Activated B cell treated with CpG ODN at 0.5 μM for 24 hours (primary cell): ENCODE measurements at regions not wholly inside any gene's neighbourhood (a gene's known extent, or its start where the extent isn't known, plus 50 kb on each side); places are given as distances from the start of the nearest gene placed in this dataset.

Experiments used
- ATAC-seq: fragments of 200-7000 bp; cut with Tn5 transposase; one replicate; pipeline ENCODE4 v1.10.0; 2021; ENCODE audit warnings: low read depth, mild to moderate bottlenecking, moderate library complexity
- CTCF ChIA-PET: fragments of 350-600 bp; sonication (Branson Sonifier 250); formaldehyde crosslinking; loops from one replicate; lab custom pipeline; 2021; ENCODE audit warnings: antibody characterized with exemption; lab: Charles Lee
- POLR2A ChIA-PET: fragments of 350-600 bp; sonication (Branson Sonifier 250); formaldehyde crosslinking; loops from one replicate; lab custom pipeline; 2021; ENCODE audit warnings: antibody characterized with exemption; lab: Charles Lee
- DNase-seq: peaks from one replicate; pipeline ENCODE4 v3.0.0; 2022
- H3K27ac Mint-ChIP-seq: one replicate; pipeline ENCODE4 v1.8.0; 2020; ENCODE audit warnings: mixed read lengths
- H3K27me3 Mint-ChIP-seq: one replicate; pipeline ENCODE4 v1.8.0; 2021; ENCODE audit warnings: mixed read lengths
- H3K36me3 Mint-ChIP-seq: one replicate; pipeline ENCODE4 v1.8.0; 2021; ENCODE audit warnings: low read depth, mixed read lengths
- H3K4me1 Mint-ChIP-seq: one replicate; pipeline ENCODE4 v1.8.0; 2021; ENCODE audit warnings: mixed read lengths
- H3K4me3 Mint-ChIP-seq: one replicate; pipeline ENCODE4 v1.8.0; 2020; ENCODE audit warnings: mild to moderate bottlenecking, mixed read lengths
- H3K9me3 Mint-ChIP-seq: one replicate; pipeline ENCODE4 v1.8.0; 2020; ENCODE audit warnings: mixed read lengths
- CTCF ChIP-seq: fragments of 200-600 bp; IDR thresholded peaks from one replicate; pipeline ENCODE4 v1.8.0; 2022; ENCODE audit warnings: antibody characterized with exemption, mild to moderate bottlenecking
- intact Hi-C: fragments of 100-400 bp; cut with micrococcal nuclease; formaldehyde crosslinking; loops from one replicate; pipeline ENCODE4 v1.15.1; 2024

- Mint-ChIP-seq H3K27ac (no peak overlapping the region), H3K27me3 (peaks cover 1% of the 10 kb centered on the region), H3K36me3 (no peaks in the 10 kb centered on the region), H3K9me3 (peaks cover 1% of the 10 kb centered on the region), H3K4me1 (no peaks in the 10 kb centered on the region), H3K4me3 (no peak overlapping the region)
- intact Hi-C loops: no loop called here
- no peak for TF ChIP-seq CTCF
- ATAC-seq (no peak), DNase-seq (no peak)
- CTCF ChIA-PET: no interaction called here
- POLR2A ChIA-PET: no interaction called here
Observed at GRCh38 chr7:69219381-69219780, 378.9 kb upstream of the AUTS2 start.

DNA sequence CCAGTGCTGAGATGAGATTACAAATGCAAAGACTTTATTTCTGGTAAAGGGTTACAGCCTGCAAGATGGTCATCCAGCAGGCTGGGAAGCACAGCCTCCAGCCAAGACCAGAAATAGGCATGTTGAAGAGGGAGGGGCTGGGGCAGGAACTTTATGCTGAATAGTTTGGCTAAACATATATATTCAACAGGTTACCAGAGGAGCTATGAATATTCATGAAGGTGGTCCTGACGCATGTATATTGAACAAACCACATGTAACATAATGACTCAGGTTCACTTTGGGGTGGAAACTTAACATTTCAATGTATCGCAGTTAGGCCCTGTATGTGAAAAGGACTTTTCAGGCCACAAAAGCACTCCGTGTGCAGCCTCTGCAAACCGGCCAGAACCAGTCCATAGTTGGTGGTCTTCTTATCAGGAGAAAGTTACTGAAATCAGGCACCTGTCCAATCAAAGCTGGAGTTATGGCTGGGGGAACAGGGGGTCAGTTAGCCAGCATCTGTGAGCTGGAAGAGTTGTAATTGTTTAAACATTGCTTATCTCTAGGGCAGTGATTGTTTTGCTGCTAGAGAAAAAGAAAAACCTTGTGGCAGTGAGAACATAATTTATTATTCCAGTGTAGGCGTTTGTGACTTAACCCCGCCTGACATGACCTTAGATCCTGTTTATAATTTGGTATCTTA is 372.9 kb upstream of the AUTS2 start:
- Mint-ChIP-seq H3K27ac (no peak overlapping the region), H3K4me1 (no peaks in the 10 kb centered on the region), H3K27me3 (peaks cover 7% of the 10 kb centered on the region), H3K4me3 (no peak overlapping the region), H3K36me3 (no peaks in the 10 kb centered on the region), H3K9me3 (peaks cover 8% of the 10 kb centered on the region)
- ChIA-PET POLR2A (no interaction called here), CTCF (no interaction called here)
- no peak for DNase-seq
- intact Hi-C loops: no loop called here
- no peak for TF ChIP-seq CTCF
- ATAC-seq: no peak

DNA sequence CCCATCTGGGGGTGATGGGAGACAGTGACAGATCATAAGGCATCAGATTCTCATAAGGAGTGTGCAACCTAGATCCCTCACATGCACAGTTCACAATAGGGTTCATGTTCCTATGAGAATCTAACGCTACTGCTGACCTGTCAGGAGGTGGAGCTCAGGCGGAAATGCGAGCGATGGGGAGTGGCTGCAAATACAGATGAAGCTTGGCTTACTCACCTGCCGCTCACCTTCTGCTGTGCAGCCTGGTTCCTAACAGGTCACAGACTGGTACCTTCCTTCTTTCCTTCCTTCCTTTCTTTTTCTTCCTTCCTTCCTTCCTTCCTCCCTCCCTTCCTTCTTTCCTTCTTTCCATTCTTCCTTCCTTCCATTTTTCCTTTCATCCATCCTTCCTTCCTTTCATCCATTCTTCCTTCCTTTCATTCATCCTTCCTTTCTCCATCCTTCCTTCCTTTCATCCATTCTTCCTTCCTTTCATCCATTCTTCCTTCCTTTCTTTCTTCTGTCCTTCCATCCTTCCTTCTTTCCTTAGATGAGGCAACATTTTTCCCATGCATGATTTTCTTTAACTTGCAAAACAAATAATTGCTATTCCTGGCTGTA is 370.0 kb upstream of the AUTS2 start:
- H3K4me3 Mint-ChIP-seq: no peak overlapping the region
- intact Hi-C loops: no loop called here
- DNase-seq (no peak), ATAC-seq (no peak)
- TF ChIP-seq CTCF: no peak
- peaks cover 5% of the 10 kb centered on the region for H3K27me3 Mint-ChIP-seq
- H3K9me3 Mint-ChIP-seq: peaks cover 8% of the 10 kb centered on the region
- H3K36me3 Mint-ChIP-seq: no peaks in the 10 kb centered on the region
- no peaks in the 10 kb centered on the region for H3K4me1 Mint-ChIP-seq
- ChIA-PET POLR2A (no interaction called here), CTCF (no interaction called here)
- no peak overlapping the region for H3K27ac Mint-ChIP-seq

GRCh38 chr7:69232445-69233376 is 365.6 kb upstream of the AUTS2 start:
- ChIA-PET POLR2A (no interaction called here), CTCF (interaction anchor here (0.5 kb wide), 1 partner anchor 1166 kb away, joined by 3 read pairs; no protein-coding TSS in a partner anchor)
- TF ChIP-seq CTCF: no peak

DNA sequence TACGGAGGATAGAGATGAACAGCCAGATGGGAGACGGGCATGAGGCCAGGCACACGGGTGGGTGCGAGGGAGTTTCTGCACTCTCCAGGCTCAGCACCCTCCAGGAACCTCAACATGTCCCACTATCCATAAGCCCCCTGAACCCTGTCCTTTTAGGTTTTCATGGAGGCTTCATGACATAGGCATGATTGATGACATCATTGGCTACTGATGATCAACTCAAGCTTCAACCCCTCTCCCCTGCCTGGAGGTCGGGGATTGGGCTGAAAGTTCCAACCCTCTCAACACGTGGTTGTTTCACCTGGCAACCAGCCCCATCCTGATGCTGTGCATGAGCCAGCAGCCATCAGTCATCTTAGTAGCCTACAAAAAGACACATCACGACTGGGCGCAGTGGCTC is 360.7 kb upstream of the AUTS2 start:
- no peak for TF ChIP-seq CTCF
- DNase-seq: no peak
- ChIA-PET CTCF (no interaction called here), POLR2A (no interaction called here)
- no peak overlapping the region for H3K27ac Mint-ChIP-seq
- H3K9me3 Mint-ChIP-seq: no peaks in the 10 kb centered on the region
- no peak for ATAC-seq
- intact Hi-C loops: no loop called here
- no peaks in the 10 kb centered on the region for H3K36me3 Mint-ChIP-seq
- H3K4me1 Mint-ChIP-seq: no peaks in the 10 kb centered on the region
- H3K27me3 Mint-ChIP-seq: peaks cover 4% of the 10 kb centered on the region
- no peak overlapping the region for H3K4me3 Mint-ChIP-seq

More at GRCh38 chr7:69232445-69233376, 365.6 kb upstream of the AUTS2 start:
- no peaks in the 10 kb centered on the region for H3K9me3 Mint-ChIP-seq
- H3K27ac Mint-ChIP-seq: no peak overlapping the region
- intact Hi-C loops: no loop called here
- H3K4me3 Mint-ChIP-seq: no peak overlapping the region
- DNase-seq (no peak), ATAC-seq (no peak)
- H3K27me3 Mint-ChIP-seq: peaks cover 4% of the 10 kb centered on the region
- no peaks in the 10 kb centered on the region for H3K4me1 Mint-ChIP-seq
- H3K36me3 Mint-ChIP-seq: no peaks in the 10 kb centered on the region
